NCI-H2196 (cell line): ENCODE measurements at regions not wholly inside any gene's neighbourhood (a gene's known extent, or its start where the extent isn't known, plus 50 kb on each side); places are given as distances from the start of the nearest gene placed in this dataset.
A peak's percentile ranks its signal among the peaks of the same experiment; 100 is the strongest.

Source experiments
- DNase-seq: peaks from one replicate; lab custom pipeline; 2025; ENCODE audit not compliant: unreplicated experiment; lab: John Stamatoyannopoulos, UW

DNA sequence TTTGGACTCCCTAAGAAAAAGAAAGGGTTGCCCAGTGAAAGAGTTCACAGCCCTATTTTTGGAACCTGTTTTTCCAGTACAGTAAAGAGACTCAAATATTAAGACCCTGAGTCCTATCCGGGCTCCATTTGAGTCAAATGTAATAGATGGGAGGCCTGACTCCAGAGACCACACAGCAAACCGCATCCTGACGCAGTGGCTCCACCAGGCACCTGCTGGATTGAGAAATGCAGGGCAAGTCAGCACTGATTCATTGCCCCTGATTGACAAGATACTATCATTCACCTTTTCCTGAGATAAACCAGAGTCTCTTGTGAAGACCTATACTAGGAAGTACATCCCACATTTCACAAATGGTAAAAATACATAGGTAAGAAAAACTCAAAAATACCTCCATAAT, 715.7 kb upstream of the SOX9 start:
- DNase-seq: no peak

DNA sequence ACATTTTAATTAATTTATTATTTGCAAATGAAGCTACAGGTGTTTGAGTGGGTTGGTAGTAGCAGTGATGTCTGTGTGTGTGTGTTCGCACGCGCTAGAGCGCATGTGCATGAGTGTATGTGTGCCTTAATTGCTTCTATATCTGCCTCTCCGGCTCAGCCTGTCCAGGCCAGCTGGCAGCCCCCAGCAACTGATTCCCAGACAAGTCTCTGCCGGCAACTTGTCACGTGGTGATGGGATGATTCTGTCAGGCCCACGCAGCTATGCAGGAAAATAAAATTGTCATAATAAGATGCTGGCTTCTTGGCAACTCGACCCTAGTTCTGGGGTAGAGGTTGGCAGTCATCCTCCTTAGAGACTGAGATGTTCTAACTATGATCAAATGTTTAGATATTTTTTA, 712.8 kb upstream of the SOX9 start:
- no peak for DNase-seq

DNA sequence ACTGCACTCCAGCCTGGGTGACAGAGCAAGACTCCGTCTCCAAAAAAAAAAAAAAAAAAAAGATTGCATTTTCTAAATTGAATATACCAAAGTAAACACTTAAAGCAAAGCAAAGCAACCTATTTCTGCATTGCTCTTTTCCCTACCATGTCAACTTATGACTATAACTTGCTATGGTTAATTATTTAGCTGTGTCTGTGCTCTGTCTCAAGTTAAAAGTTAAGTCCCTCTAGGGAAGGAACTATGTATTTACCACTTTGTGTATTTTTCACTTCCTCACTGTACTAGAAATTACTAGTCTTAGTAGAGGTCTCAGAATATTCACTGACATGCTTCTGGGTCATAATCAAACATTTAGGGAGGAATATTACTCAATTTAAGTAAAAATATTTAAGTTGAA, 711.7 kb upstream of the SOX9 start:
- no peak for DNase-seq

DNA sequence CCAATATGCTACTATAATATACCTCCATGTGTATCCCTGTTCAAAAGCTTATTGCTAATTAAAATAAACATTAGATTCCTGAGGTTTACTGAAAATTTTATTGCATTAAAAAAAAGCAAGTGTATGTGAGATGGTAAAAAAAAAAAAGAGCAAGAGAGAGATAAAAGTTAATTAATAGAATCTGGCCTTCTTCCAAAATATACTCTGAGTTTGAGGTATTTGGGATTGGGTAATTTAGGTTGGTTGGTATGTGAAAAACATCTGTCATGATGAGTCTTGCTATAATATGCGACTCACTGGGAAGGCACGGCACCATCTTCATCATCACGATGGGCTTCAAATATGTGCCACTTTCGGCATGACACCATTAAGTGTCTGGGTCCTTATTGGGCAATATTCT, 711.1 kb upstream of the SOX9 start:
- DNase-seq: no peak

DNA sequence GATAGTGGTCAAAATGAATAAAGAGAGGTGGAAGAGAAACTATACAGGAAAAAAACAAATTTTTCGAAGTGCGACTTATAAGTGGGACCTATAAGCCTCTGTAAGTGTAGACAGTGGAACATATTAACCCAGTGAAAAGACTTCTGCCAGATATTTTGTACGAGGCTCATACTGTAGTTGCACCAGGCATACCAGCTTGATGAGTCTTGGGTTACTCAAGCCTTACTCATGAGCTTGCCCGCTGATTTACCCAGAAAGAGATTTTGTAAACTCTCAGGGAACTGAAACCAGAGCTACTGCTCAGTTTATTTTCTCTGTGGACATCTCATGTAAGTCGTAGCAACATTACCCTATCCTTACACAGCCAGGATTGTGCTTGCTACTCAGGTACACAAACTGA, 708.0 kb upstream of the SOX9 start:
- DNase-seq: no peak

DNA sequence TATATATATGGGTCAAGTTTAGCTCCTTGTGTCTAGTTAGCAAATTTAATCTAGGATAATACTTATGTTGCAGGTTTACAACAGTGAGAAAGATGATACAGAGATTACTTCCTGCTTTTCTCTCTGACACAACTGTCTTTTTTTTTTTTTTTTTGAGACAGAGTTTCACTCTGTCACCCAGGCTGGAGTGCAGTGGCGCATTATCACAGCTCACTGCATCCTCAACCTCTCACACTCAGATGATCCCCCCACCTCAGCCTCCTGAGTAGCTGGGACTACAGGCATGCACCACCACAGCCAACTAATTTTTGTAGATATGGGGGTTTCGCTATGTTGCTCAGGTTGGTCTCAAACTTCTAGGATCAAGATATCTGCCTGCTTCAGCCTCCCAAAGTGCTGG, 706.9 kb upstream of the SOX9 start:
- no peak for DNase-seq

DNA sequence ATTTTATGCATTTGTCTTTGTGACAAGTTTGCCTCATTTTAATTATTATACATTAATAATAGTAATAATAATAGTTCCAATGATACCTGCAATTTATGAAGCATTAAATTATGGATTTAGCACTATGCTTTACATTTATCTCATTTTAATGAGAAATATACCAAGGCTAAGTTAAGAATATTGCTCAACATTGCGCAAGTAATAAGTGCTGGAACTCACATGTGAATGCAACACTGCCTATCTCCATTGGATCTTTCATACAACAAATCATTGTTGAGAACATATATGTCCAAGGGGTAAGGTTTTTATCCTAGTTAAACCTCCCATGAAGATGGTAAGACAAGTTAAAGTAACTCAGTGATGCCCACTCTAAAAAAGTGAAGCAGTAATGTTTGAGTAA, 703.7 kb upstream of the SOX9 start:
- DNase-seq: no peak

DNA sequence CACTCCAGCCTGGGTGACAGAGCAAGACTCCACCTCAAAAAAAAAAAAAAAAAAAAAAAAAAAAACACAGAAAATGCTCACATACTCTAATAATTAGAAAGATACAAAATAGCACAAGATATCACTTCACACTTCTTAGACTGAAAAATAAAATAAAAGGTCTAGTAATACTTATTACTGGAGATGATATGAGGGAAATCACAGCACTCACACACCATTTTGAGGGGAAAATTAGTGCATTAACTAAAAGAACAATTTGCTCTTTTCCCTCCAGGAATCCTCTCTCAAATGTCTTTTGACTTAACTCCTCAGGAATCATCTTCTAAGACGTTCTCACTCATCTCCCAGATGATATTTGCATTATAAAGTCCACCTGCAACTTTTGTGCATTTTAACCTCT, 697.9 kb upstream of the SOX9 start:
- DNase-seq: no peak

DNA sequence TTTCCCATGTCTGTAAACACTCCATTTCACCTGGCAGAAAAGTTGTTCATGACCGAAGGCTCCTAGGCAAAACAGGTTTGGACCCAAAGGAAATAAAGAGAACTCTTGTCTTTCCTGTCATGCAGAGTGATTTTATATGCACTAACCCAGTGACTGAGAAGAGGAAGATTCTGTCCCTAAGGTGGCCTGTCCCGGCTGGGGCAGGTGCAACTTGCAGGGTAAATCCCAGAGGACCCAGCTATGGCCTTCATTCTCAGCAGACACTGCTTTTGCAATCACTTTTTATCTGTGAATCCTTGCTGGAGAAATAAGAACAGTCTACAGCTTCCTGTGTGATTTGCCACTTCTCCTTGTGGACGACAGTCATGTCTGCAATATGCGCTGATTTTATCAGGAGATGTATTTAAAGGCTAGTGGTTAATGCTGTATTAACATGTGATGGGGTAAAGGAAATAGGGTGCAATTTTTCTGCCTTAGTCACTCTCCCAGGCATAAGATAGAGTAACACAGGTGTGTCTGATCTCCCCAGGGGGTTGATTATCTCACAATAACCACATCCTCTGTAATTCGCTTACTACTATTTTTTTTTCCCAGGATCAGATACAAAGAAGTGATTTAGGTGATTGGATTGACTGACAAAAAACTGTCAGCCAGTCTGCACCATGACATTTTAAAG, 696.8 kb upstream of the SOX9 start:
- DNase-seq: peak; percentile 70

DNA sequence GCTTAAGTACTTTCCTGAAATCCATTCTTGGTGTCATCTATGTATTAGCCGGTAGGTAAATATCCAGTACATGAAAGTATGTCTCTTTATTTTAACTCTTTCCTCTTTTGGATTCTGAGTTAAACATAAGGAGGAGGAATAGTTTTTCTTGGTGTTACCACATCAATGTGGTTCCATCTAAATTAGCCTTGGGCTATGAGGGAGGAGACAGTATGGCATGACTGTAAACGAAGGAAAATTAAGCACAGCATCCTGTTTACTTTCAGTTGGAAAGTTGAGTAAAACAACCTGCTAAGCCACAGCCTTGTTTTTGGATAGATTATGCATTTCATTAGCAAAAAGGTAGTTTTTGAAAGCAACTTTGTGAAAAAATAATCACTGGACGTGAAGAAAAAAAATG, 693.0 kb upstream of the SOX9 start:
- no peak for DNase-seq

DNA sequence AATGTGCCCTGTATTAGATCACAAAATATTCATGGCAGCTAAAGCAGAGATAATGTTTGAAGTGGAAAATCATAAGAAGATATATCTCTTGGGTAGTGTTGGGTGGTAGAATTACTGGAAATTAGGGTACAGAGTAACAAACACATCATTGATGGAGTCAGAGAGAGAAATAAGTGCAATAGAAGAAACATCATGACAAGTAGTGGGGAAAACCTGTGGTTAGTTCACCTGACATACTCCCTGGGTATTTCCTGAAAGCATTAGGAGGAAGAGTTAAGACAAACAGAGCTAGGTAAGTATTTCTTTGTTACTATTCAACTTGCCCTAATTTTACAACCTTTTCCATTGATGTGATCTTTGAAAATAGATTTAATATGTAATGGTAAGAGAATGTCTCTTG, 691.9 kb upstream of the SOX9 start:
- DNase-seq: no peak

DNA sequence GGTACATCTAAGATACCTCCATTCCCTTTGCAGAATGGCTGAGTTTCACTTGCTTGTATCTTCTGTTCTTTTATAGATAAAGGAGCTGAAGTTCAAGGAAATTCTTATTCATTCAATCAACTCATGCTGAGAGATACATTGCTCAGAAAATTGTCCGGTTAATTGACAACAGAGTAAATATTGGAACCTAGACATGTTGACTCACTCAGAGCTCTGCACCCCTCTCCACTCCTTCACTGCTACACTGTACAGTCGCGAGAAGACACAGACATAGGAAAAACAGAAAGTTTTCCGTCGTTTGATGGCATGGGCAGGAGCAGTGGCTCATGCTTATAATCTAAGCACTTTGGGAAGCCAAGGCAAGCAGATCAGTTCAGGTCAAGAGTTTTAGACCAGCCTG, 690.5 kb upstream of the SOX9 start:
- no peak for DNase-seq

DNA sequence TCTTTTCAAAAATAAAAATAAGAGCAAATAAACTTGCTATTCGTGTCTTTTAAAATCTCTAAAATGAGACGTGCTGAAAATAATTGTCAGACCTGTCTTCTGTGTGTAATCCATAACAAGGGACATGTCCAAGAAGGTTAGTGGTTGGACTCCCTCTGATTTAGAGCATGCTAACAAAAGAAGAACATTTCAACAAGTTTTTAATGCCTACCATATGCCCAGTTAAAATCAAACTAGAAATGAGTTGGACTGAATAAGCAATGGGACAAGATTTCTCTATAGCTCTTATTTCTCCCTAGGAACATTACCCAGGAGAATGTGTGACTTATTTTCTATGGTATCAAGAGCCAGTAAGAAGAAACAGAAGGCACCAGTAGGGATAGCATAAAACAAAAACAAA, 689.7 kb upstream of the SOX9 start:
- no peak for DNase-seq

DNA sequence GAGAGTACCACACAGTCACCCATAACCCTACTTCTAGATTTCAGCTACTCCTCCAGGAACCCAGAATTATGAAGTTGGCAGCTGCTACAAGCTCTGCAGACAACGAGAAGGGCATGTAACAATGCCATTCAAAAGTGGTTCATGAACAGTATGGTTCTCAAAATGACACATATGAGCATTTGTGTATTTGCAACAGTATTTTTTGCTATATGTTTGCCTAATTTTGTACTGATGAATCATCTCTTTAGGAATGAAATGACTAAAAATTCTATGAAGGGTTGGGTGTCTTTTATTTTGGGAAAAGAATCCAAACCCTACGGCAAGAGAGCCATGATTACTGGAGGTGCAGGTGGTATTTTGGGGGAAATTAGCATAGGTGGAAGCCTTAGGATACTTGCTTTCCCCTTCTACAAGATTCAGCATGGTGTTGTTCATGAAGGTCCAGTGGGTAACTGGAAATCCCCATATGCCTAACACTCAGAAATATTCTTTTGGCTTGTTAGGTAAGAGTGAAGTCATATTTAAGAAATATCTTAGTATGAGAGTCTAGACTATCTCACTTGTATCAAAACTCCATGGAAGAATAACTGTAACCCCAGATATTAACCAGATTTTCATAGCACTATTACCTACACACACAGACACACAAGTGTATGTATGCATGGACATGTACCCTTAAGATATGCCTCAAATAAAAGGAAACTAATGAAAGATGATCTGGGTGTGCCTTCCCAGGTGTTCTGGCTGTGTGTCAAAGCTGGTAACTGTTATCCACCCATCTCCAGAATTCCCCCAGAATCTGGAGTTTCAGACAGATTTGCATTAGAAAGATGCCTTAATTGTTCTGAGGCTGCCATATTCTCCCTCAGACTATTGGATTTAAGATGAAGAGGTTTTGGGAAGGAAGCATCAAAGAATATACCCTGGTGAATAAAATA, 688.2 kb upstream of the SOX9 start:
- DNase-seq: no peak

DNA sequence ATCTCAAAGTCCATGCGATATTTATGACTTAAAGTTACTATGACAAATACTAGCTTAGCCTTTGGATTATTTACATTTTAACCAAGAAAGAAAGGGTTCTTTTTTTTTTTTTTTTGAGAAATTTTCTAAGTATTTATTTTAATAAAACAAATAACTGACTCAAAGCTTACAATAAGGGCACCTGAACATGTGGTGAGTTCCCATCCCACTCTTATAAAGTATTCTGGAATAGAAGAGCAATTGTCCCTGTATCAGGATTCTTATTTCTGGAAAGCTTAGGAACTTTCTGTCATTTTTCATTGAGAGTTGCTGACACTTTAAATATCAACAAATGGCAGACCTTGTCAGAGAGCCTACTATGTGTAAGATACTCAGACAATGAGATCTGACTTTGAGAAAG, 686.1 kb upstream of the SOX9 start:
- no peak for DNase-seq

DNA sequence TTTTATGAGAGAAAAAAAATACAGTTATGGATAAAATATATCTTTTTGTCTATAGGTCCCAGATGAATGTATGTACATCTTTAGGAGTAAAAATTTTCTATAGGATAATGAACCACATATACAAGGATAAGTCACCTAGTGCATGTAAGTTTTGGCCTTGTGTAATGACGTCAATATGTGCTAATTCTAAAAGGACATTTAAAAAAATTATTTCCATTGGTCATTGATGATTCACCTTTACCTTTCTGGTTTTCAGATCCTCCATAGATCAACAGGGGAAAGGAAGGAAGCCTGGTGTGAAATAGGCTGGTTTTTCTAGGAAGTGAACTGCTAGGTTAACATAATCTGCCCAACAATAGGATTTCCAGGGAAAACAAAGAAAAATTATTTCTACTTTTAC, 684.3 kb upstream of the SOX9 start:
- no peak for DNase-seq

DNA sequence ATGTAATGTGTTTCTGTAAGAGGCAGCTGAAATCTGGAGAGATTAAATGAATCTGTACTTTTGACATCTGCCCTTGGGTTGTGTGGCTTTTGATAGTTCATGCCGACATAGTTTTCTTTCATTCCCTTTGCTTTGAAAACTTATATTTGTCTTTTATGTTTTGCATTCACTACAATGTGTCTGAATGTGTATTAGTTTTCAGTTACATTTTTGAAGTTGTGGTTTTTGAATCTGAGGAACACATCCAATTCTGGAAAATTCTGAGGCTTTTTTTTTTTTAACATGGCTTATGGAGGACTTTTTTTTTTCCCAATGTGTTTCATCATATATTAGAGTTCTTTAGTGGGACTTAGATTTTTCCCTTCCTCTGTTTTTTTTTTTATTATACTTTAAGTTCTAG, 683.7 kb upstream of the SOX9 start:
- no peak for DNase-seq

DNA sequence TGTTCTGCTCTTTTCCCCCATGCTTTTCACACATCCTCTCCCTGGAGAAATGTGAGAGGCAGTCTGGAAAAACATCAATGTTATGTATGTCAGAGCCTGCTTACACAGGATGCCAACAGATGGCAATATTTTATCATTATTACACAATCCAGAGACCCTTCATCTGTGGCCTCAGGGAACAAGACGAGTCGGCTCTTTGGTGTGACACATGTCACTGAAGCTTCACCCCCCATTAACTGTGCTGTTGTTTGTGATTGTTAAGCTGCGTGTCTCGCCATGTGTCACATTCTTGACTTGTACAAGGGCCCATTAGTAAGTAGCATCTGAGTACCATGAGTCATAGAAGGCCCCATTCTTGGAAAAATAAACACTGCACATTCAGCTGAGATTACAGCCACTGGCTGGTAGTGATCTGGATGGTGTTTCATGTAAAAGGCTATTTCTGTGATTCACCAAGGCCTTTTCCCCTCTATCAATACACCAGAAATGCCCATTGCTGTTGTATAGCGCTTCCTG, 682.1 kb upstream of the SOX9 start:
- DNase-seq: peak; percentile 16

DNA sequence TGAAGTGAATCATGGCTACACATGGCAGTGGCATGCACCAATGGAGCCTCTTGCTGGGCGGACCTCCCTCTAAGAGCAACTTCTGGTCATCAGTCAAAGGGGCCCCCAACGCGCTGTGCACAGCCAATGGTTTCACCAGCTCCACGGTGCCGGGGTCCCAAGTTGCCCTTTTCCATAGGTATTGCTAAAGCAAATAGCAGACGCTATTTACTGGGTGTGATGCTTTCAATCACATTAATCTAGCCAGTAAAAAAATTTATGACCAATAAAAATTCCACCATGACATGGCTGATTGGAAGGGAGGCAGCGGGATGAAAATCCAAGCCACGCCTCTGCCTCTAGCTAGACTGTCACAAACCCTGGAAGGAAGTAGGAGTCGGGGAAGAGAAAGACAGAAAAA, 680.3 kb upstream of the SOX9 start:
- DNase-seq: no peak

DNA sequence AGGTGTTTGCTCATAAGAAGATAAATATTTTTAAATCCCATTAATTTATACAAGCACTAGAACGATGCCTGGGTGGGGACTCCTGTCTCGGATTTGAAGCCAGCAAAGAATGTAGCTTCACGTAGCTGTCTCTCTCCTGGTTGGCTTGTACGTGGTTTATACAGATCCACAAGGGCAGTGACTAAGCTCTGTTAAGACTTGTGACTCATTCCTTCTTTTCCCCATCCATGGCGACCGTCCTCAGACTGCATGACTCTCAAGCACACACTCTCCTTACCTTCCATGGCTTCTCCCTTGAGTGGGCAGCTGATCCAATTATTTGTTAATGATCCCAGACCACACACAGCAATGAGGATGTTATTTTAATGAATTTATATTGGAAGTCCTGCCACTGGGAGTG, 679.7 kb upstream of the SOX9 start:
- DNase-seq: no peak

DNA sequence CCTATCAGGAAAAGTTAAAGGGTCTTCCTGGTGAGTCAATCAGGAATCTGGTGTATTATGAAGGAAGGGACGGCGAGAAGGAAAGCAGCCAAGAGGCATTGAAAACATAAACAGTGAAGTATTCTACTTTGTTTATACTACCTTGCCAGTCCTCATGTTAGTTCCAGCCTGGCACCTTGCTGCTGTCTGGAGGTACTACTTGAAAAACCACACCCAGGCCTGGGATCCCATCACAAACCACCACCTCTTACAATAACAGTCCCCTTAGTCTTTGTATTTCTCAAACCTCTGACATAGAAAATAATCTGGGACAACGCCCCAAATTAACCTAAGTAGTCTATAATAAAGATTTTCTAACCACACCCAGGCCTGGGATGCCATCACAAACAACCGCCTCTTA, 676.7 kb upstream of the SOX9 start:
- no peak for DNase-seq

DNA sequence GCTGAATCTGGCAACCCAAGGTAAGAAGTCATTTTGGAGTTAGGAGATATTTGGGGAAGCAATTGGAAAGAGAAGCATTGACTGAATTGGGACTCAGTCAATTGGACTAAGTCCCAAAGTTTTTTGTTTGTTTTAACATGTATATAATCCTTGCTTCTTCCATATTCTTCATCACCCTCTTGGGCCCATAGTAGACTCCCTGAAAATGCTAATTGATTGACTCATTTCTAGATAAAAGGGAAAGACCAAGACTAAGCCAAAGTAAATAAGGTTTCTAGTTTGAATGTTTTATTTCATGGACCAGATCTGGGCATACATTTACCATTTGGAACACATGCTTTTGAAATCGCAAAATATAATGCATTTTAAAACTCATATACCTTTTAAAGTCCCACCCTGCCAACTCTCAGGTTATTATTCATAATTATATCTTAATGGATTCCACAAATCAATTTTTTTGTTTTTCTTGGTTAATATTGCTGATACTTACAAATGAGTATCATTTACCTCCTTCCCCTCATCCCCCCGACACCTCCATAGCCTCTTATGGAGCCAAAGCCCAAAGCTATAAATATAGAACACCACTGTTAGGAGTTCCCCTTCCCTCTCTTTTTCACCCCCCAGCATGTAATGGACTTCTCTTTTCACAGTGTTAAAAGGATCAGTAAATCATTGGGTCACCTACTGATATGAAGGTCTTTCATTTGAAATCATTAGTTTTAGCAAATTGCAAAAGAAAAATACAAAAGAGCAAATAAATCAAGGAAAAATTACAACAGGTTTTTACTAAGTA, 674.0 kb upstream of the SOX9 start:
- no peak for DNase-seq
